ENCODE measurements at regions not wholly inside any gene's neighbourhood (a gene's known extent, or its start where the extent isn't known, plus 50 kb on each side); places are given as distances from the start of the nearest gene placed in this dataset.

GRCh38 chr2:71800851-71801250 lies 346.8 kb downstream of the CYP26B1 start:
- Histone ChIP-seq H3K4me2 (ENCODE audit: low read length) (no peak overlapping the region), H3K27ac (ENCODE audit: low read length) (no peak overlapping the region), H3K9ac (ENCODE audit: low read length) (no peak overlapping the region), H3K27me3 (ENCODE audit: insufficient read depth, low read depth, low read length) (no peaks in the 10 kb centered on the region), H3K4me3 (ENCODE audit: low read length) (no peak overlapping the region), H4K20me1 (ENCODE audit: insufficient read depth) (no peaks in the 10 kb centered on the region), H3K9me2 (ENCODE audit: insufficient read depth, low read length) (no peaks in the 10 kb centered on the region), H3K36me3 (ENCODE audit: insufficient read depth, low read length) (no peaks in the 10 kb centered on the region), H3F3A (ENCODE audit: insufficient read depth, low read length, poor library complexity, severe bottlenecking) (no peaks in the 10 kb centered on the region), H3K79me2 (replicated peaks; ENCODE audit: insufficient read depth, low read length) (no peaks in the 10 kb centered on the region), H3K9me3 (ENCODE audit: low read length) (no peaks in the 10 kb centered on the region), H2AFZ (ENCODE audit: low read depth, low read length) (no peak overlapping the region)
- TF ChIP-seq POLR2AphosphoS5 (IDR thresholded peaks at IDR 0.05) = no peak
- no peak for TF ChIP-seq RAD21 (conservative IDR thresholded peaks at IDR 0.05)
- TF ChIP-seq, protein P1, sequence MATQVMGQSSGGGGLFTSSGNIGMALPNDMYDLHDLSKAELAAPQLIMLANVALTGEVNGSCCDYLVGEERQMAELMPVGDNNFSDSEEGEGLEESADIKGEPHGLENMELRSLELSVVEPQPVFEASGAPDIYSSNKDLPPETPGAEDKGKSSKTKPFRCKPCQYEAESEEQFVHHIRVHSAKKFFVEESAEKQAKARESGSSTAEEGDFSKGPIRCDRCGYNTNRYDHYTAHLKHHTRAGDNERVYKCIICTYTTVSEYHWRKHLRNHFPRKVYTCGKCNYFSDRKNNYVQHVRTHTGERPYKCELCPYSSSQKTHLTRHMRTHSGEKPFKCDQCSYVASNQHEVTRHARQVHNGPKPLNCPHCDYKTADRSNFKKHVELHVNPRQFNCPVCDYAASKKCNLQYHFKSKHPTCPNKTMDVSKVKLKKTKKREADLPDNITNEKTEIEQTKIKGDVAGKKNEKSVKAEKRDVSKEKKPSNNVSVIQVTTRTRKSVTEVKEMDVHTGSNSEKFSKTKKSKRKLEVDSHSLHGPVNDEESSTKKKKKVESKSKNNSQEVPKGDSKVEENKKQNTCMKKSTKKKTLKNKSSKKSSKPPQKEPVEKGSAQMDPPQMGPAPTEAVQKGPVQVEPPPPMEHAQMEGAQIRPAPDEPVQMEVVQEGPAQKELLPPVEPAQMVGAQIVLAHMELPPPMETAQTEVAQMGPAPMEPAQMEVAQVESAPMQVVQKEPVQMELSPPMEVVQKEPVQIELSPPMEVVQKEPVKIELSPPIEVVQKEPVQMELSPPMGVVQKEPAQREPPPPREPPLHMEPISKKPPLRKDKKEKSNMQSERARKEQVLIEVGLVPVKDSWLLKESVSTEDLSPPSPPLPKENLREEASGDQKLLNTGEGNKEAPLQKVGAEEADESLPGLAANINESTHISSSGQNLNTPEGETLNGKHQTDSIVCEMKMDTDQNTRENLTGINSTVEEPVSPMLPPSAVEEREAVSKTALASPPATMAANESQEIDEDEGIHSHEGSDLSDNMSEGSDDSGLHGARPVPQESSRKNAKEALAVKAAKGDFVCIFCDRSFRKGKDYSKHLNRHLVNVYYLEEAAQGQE (IDR thresholded peaks at IDR 0.05; ENCODE audit: borderline replicate concordance) = no peak
- TF ChIP-seq MXI1 (conservative IDR thresholded peaks at IDR 0.05; ENCODE audit: poor library complexity, severe bottlenecking) = no peak
- TF ChIP-seq TAF1 (IDR thresholded peaks at IDR 0.05; ENCODE audit: low read depth) = no peak

- H2AFZ ChIP-seq (ENCODE audit: low read depth, low read length) = no peak overlapping the region
- no peaks in the 10 kb centered on the region for H3K27me3 ChIP-seq (ENCODE audit: insufficient read depth, low read depth, low read length)
Measured at GRCh38 chr2:71800106-71800809, 346.9 kb downstream of the DYSF start.

More at GRCh38 chr2:71800106-71800809, 346.9 kb downstream of the DYSF start:
- Histone ChIP-seq H3F3A (ENCODE audit: insufficient read depth, low read length, poor library complexity, severe bottlenecking) (no peaks in the 10 kb centered on the region), H3K36me3 (ENCODE audit: insufficient read depth, low read length) (no peaks in the 10 kb centered on the region), H3K9ac (ENCODE audit: low read length) (no peak overlapping the region), H3K9me3 (ENCODE audit: low read length) (no peaks in the 10 kb centered on the region), H3K9me2 (ENCODE audit: insufficient read depth, low read length) (no peaks in the 10 kb centered on the region), H4K20me1 (ENCODE audit: insufficient read depth) (no peaks in the 10 kb centered on the region), H3K27ac (ENCODE audit: low read length) (no peak overlapping the region), H3K4me2 (ENCODE audit: low read length) (no peak overlapping the region), H3K4me3 (ENCODE audit: low read length) (no peak overlapping the region), H3K79me2 (replicated peaks; ENCODE audit: insufficient read depth, low read length) (no peaks in the 10 kb centered on the region)
- TF ChIP-seq MXI1 (conservative IDR thresholded peaks at IDR 0.05; ENCODE audit: poor library complexity, severe bottlenecking) (no peak), SMC3 (conservative IDR thresholded peaks at IDR 0.05; ENCODE audit: poor library complexity) (no peak), RAD21 (conservative IDR thresholded peaks at IDR 0.05) (no peak), EZH2 (IDR thresholded peaks at IDR 0.05; ENCODE audit: borderline replicate concordance, insufficient read depth, low read length, poor library complexity, severe bottlenecking) (no peak)
- TF ChIP-seq, protein P1 (IDR thresholded peaks at IDR 0.05; ENCODE audit: borderline replicate concordance) = no peak

Data from neural cell (in vitro differentiated cells).